Neutrophil (primary cell): ENCODE measurements at regions not wholly inside any gene's neighbourhood (a gene's known extent, or its start where the extent isn't known, plus 50 kb on each side); places are given as distances from the start of the nearest gene placed in this dataset.

Source experiments
- H3K27ac ChIP-seq: fragments of 200-600 bp; sonication (generic); 2 replicates; pipeline ENCODE4 v1.5.1; 2016; ENCODE audit warnings: mild to moderate bottlenecking, moderate library complexity
- H3K27me3 ChIP-seq: fragments of 200-600 bp; sonication (generic); 2 replicates; pipeline ENCODE4 v1.6.0; 2016; ENCODE audit warnings: mild to moderate bottlenecking
- H3K36me3 ChIP-seq: fragments of 200-600 bp; sonication (generic); 2 replicates; pipeline ENCODE4 v1.5.1; 2017
- H3K4me1 ChIP-seq, 2 experiments: fragments of 200-600 bp in 1 of 2; sonication (generic) in 1 of 2; 1 replicate in 1 of 2; 2 replicates in 1 of 2; pipeline versions ENCODE4 v1.5.1 to v1.6.1; 2013 to 2016; ENCODE audit warnings: low read depth in 1 of 2, low read length in 1 of 2, mild to moderate bottlenecking in 1 of 2, moderate library complexity in 1 of 2; ENCODE audit not compliant: control insufficient read depth in 1 of 2, insufficient read depth in 1 of 2
- H3K4me3 ChIP-seq, 2 experiments: fragments of 200-600 bp in 1 of 2; sonication (generic) in 1 of 2; 1 replicate in 1 of 2; 2 replicates in 1 of 2; pipeline ENCODE4 v1.5.1; 2013 to 2016; ENCODE audit warnings: low read depth in 1 of 2, low read length in 1 of 2, mild to moderate bottlenecking in 1 of 2, moderate library complexity in 1 of 2
- H3K9me3 ChIP-seq: fragments of 200-600 bp; sonication (generic); 2 replicates; pipeline ENCODE4 v1.5.1; 2016
- CTCF ChIP-seq: fragments of 200-600 bp; sonication (generic); IDR thresholded peaks from 2 replicates; pipeline ENCODE4 v1.5.1; 2016; ENCODE audit warnings: antibody characterized with exemption

GRCh38 chr6:110033101-110033500 lies 55.0 kb downstream of the GPR6 start:
- Histone ChIP-seq H3K36me3 (no peaks in the 10 kb centered on the region), H3K27me3 (no peaks in the 10 kb centered on the region), H3K9me3 (no peaks in the 10 kb centered on the region), H3K4me1 (no peaks in the 10 kb centered on the region), H3K27ac (no peak overlapping the region), H3K4me3 (no peak overlapping the region)
- no peak for TF ChIP-seq CTCF

- H3K36me3 ChIP-seq: no peaks in the 10 kb centered on the region
- no peaks in the 10 kb centered on the region for H3K9me3 ChIP-seq
- H3K4me1 ChIP-seq: peaks cover 1 to 3% of the 10 kb centered on the region in 2 experiments
- no peak for TF ChIP-seq CTCF
- no peaks in the 10 kb centered on the region for H3K27me3 ChIP-seq
- H3K27ac ChIP-seq: no peak overlapping the region
- no peak overlapping the region for H3K4me3 ChIP-seq
Measured at GRCh38 chr6:110033749-110034666, 55.9 kb downstream of the GPR6 start.

- H3K4me3 ChIP-seq: no peak overlapping the region
- H3K27ac ChIP-seq: no peak overlapping the region
- no peak for TF ChIP-seq CTCF
- H3K4me1 ChIP-seq: peaks cover 8 to 9% of the 10 kb centered on the region in 2 experiments
- H3K27me3 ChIP-seq: no peaks in the 10 kb centered on the region
- H3K36me3 ChIP-seq: no peaks in the 10 kb centered on the region
- H3K9me3 ChIP-seq: no peaks in the 10 kb centered on the region
Measured at GRCh38 chr6:110034667-110035036, 56.5 kb downstream of the GPR6 start.

- Histone ChIP-seq H3K4me1 (peaks cover 14 to 16% of the 10 kb centered on the region in 2 experiments), H3K9me3 (no peaks in the 10 kb centered on the region), H3K4me3 (no peak overlapping the region), H3K36me3 (no peaks in the 10 kb centered on the region), H3K27me3 (no peaks in the 10 kb centered on the region), H3K27ac (no peak overlapping the region)
- no peak for TF ChIP-seq CTCF
Measured at GRCh38 chr6:110035321-110035720, 57.2 kb downstream of the GPR6 start.

- H3K9me3 ChIP-seq: no peaks in the 10 kb centered on the region
- TF ChIP-seq CTCF: no peak
- no peak overlapping the region for H3K27ac ChIP-seq
- H3K36me3 ChIP-seq: no peaks in the 10 kb centered on the region
- no peak overlapping the region for H3K4me3 ChIP-seq
- H3K27me3 ChIP-seq: no peaks in the 10 kb centered on the region
- peaks cover 19 to 28% of the 10 kb centered on the region in 2 experiments for H3K4me1 ChIP-seq
Measured at GRCh38 chr6:110036408-110037302, 58.5 kb downstream of the GPR6 start.
